ENCODE measurements at regions not wholly inside any gene's neighbourhood (a gene's known extent, or its start where the extent isn't known, plus 50 kb on each side); places are given as distances from the start of the nearest gene placed in this dataset.

- DNase-seq: no peak
Observed at GRCh38 chr7:28231176-28231575, 50.6 kb upstream of the JAZF1 start.

- no peak for DNase-seq
Observed at GRCh38 chr7:28236560-28236959, 56.0 kb upstream of the JAZF1 start.

- no peak for DNase-seq
Observed at GRCh38 chr7:28237363-28237762, 56.8 kb upstream of the JAZF1 start.

- DNase-seq: no peak
Observed at GRCh38 chr7:28239823-28240204, 59.2 kb upstream of the JAZF1 start.

GRCh38 chr7:28240481-28240880 lies 59.9 kb upstream of the JAZF1 start:
- DNase-seq: no peak

GRCh38 chr7:28243861-28244260 lies 63.3 kb upstream of the JAZF1 start:
- DNase-seq: no peak

GRCh38 chr7:28245123-28245878 lies 64.7 kb upstream of the JAZF1 start:
- DNase-seq: no peak

- no peak for DNase-seq
Observed at GRCh38 chr7:28246921-28247461, 66.4 kb upstream of the JAZF1 start.

- no peak for DNase-seq
Observed at GRCh38 chr7:28258240-28258639, 77.6 kb upstream of the JAZF1 start.

GRCh38 chr7:28260969-28261368 lies 80.4 kb upstream of the JAZF1 start:
- DNase-seq: no peak

GRCh38 chr7:28263622-28264271 lies 83.2 kb upstream of the JAZF1 start:
- no peak for DNase-seq

GRCh38 chr7:28266402-28266801 lies 85.8 kb upstream of the JAZF1 start:
- no peak for DNase-seq

- DNase-seq: no peak
Observed at GRCh38 chr7:28267012-28267411, 86.4 kb upstream of the JAZF1 start.

GRCh38 chr7:28269700-28270361 lies 89.2 kb upstream of the JAZF1 start:
- DNase-seq: no peak

- DNase-seq: no peak
Observed at GRCh38 chr7:28270536-28270935, 89.9 kb upstream of the JAZF1 start.

- no peak for DNase-seq
Observed at GRCh38 chr7:28272461-28272877, 91.9 kb upstream of the JAZF1 start.

GRCh38 chr7:28276298-28276697 lies 95.7 kb upstream of the JAZF1 start:
- no peak for DNase-seq

- no peak for DNase-seq
Observed at GRCh38 chr7:28277364-28277763, 96.8 kb upstream of the JAZF1 start.

GRCh38 chr7:28277958-28278357 lies 97.4 kb upstream of the JAZF1 start:
- DNase-seq: no peak

GRCh38 chr7:28280516-28280915 lies 99.9 kb upstream of the JAZF1 start:
- DNase-seq: no peak

- DNase-seq: no peak
Observed at GRCh38 chr7:28290496-28290895, 109.9 kb upstream of the JAZF1 start.

GRCh38 chr7:28291559-28291958 lies 111.0 kb upstream of the JAZF1 start:
- DNase-seq: no peak

- no peak for DNase-seq
Observed at GRCh38 chr7:28292834-28293526, 112.4 kb upstream of the JAZF1 start.
